Stimulated activated naive CD8-positive, alpha-beta T cell treated with anti-CD3 and anti-CD28 coated beads, Interleukin-15, Interleukin-2, amounts not matched to agents 100 U/mL and 50 U/mL, for 24 hours (primary cell): ENCODE measurements at regions not wholly inside any gene's neighbourhood (a gene's known extent, or its start where the extent isn't known, plus 50 kb on each side); places are given as distances from the start of the nearest gene placed in this dataset.
"Not testable (repeated sequence)": the region's sequence is repeated elsewhere in the genome, so short reads cannot be mapped to it uniquely, and the experiment has no call there.

ENCODE experiments used
- ATAC-seq: fragments of 150-1000 bp; cut with Tn5 transposase; one replicate; pipeline ENCODE4 v1.10.0; 2021
- DNase-seq: peaks from one replicate; pipeline ENCODE4 v3.0.0; 2021

DNA sequence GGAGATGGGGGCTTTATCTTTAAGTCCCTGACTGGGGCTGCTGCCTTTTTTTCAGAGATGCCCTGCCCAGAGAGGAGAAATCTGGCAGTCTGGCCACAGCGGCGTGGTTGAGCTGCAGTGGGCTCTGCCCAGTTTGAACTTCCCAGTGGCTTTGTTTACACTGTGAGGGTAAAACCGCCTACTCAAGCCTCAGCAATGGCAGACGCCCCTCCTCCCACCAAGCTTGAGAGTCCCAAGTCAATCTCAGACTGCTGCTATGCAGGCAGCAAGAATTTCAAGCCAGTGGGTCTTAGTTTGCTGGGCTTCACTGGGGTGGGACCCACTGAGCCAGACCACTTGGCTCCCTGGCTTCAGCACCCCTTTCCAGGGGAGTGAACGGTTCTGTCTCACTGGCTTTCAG, 76.4 kb upstream of the DNAJC1 start:
- not testable (repeated sequence) for ATAC-seq, DNase-seq

GRCh38 chr10:22071332-22071731, 67.8 kb upstream of the DNAJC1 start:
- DNase-seq (no peak), ATAC-seq (no peak)

DNA sequence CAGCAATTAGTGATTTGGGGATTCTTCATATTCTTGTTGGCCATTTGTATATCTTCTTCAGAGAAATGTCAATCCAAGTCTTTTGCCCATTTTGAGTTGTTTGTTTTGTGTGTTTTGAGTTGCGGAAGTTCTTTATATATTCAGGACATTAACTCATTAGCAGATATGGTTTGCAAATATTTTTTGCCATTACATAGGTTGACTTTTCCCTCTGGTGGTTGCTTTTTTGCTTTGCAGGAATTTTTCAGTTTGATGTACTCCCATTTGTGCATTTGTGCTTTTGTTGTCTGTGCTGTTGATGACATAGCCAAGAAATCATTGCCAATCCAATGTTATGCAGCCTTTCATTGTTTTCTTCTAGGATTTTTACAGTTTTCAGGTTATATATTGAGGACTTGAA, 63.6 kb upstream of the DNAJC1 start:
- ATAC-seq = no peak
- DNase-seq = no peak

DNA sequence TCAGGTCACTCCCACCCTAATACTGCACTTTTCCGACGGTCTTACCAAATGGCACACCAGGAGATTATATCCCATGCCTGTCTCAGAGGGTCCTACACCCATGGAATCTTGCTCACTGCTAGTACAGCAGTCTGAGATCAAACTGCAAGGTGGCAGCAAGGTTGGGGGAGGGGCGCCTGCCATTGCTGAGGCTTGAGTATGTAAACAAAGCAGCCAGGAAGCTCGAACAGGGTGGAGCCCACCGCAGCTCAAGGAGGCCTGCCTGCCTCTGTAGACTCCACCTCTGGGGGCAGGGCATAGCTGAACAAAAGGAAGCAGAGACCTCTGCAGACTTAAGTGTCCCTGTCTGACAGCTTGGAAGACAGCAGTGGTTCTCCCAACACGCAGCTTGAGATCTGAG, 57.5 kb upstream of the DNAJC1 start:
- DNase-seq, ATAC-seq: not testable (repeated sequence)

GRCh38 chr10:22058201-22058600, 54.7 kb upstream of the DNAJC1 start:
- no peak for DNase-seq

DNA sequence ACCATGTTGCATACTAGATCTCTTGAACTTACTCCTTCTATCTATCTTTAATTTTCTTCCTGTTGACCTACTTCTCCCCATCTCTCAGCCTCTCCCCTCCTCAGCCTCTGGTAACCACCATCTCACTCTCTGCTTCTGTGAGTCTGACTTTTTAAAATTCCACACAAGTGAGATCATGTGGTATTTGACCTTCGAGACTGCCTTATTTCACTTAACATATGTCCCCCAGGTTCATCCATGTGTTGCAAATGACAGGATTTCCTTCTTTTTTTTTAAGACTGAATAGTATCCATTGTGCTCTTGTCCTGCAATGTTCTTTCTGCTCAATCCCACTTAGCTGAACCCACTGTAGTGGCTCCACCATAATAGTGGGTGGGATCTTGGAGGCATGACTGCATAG, 51.4 kb upstream of the DNAJC1 start:
- DNase-seq = no peak

More at GRCh38 chr10:22058201-22058600, 54.7 kb upstream of the DNAJC1 start:
- no peak for ATAC-seq

More for the DNA sequence above, 51.4 kb upstream of the DNAJC1 start:
- ATAC-seq = no peak
